ENCODE measurements at regions not wholly inside any gene's neighbourhood (a gene's known extent, or its start where the extent isn't known, plus 50 kb on each side); places are given as distances from the start of the nearest gene placed in this dataset.

GRCh38 chr9:88052321-88052965 lies 78.1 kb upstream of the CDK20 start:
- Histone ChIP-seq H3K27ac (ENCODE audit: insufficient read length, low read depth, low read length) (no peak overlapping the region), H3K9me3 (ENCODE audit: control insufficient read depth, low read depth, low read length) (no peaks in the 10 kb centered on the region), H3K23me2 (ENCODE audit: insufficient read length, low read depth, low read length, poor library complexity, severe bottlenecking) (no peaks in the 10 kb centered on the region), H3K9ac (ENCODE audit: extremely low read depth, insufficient read length, low read length) (no peak overlapping the region), H3K79me1 (ENCODE audit: insufficient read depth, low read depth, low read length, poor library complexity, severe bottlenecking) (no peaks in the 10 kb centered on the region), H2AK5ac (ENCODE audit: insufficient read length, low read length) (no peak overlapping the region), H4K5ac (ENCODE audit: insufficient read length, low read depth, low read length) (no peak overlapping the region), H2BK15ac (ENCODE audit: low read depth, low read length) (no peak overlapping the region), H2BK20ac (ENCODE audit: low read depth, low read length, poor library complexity, severe bottlenecking) (no peak overlapping the region), H3K18ac (ENCODE audit: insufficient read length, low read depth, low read length) (no peak overlapping the region), H3T11ph (ENCODE audit: low read length) (no peak overlapping the region), H4K20me1 (ENCODE audit: control insufficient read depth, insufficient read depth, insufficient read length) (no peaks in the 10 kb centered on the region), H3K4me1 (ENCODE audit: insufficient read depth, low read length) (no peaks in the 10 kb centered on the region; the same call in 1 of the 2 replicates), H3K27me3 (ENCODE audit: insufficient read depth, low read length) (no peaks in the 10 kb centered on the region), H2BK5ac (ENCODE audit: insufficient read length, low read length) (no peak overlapping the region), H4K91ac (ENCODE audit: insufficient read length, low read depth, low read length) (no peak overlapping the region), H4K8ac (replicated peaks; ENCODE audit: insufficient read length, low read depth, low read length) (no peak overlapping the region), H3K79me2 (ENCODE audit: insufficient read depth, low read length) (no peaks in the 10 kb centered on the region), H2AFZ (ENCODE audit: low read length) (no peak overlapping the region), H2BK12ac (ENCODE audit: insufficient read length, low read depth, low read length) (no peak overlapping the region), H3K56ac (ENCODE audit: insufficient read length, low read depth, low read length) (no peak overlapping the region), H3K4me2 (ENCODE audit: insufficient read depth, insufficient read length, low read length) (no peak overlapping the region), H3K23ac (ENCODE audit: insufficient read length, low read depth, low read length) (no peak overlapping the region), H3K14ac (ENCODE audit: insufficient read depth, low read length) (no peak overlapping the region), H3K4ac (ENCODE audit: low read depth, low read length) (no peak overlapping the region), H2BK120ac (ENCODE audit: low read depth, low read length, poor library complexity, severe bottlenecking) (no peak overlapping the region)
- H3K4me1 Mint-ChIP-seq: peaks cover 12 to 17% of the 10 kb centered on the region in 2 experiments
- H3K9me3 Mint-ChIP-seq: no peaks in the 10 kb centered on the region
- no CpG with 5 or more reads among the region's 5 CpGs for WGBS (ENCODE audit: extremely low coverage, insufficient read length, low lambda C conversion rate)
- H3K27ac Mint-ChIP-seq: no peak overlapping the region
- peaks cover 0 to 2% (median 0%) of the 10 kb centered on the region in 3 experiments; a peak in 1 of 7 replicates for H3K36me3 Mint-ChIP-seq (ENCODE audit: insufficient read depth in 1 of 3, low read depth in 3 of 3)
- TF ChIP-seq CTCF (conservative IDR thresholded peaks at IDR 0.05): no peak
- no peak for DNase-seq
- H3K4me3 Mint-ChIP-seq: no peak overlapping the region
- H3K27me3 Mint-ChIP-seq (ENCODE audit: low read depth): peaks cover 30% of the 10 kb centered on the region
